Effector memory CD8-positive, alpha-beta T cell (primary cell): ENCODE measurements at regions not wholly inside any gene's neighbourhood (a gene's known extent, or its start where the extent isn't known, plus 50 kb on each side); places are given as distances from the start of the nearest gene placed in this dataset.
"Not testable (repeated sequence)": the region's sequence is repeated elsewhere in the genome, so short reads cannot be mapped to it uniquely, and the experiment has no call there.

Experiments used
- ATAC-seq: fragments of 150-1000 bp; cut with Tn5 transposase; replicated peaks from 2 replicates; pipeline ENCODE4 v1.10.0; 2021; ENCODE audit warnings: mild to moderate bottlenecking, moderate library complexity
- DNase-seq, 3 experiments: peaks; one replicate each; pipeline ENCODE4 v3.0.0; 2021
- H3K27ac Mint-ChIP-seq, 2 donors: one replicate each; pipeline ENCODE4 v1.8.0; 2022; ENCODE audit warnings: mild to moderate bottlenecking in 2 of 2, mixed read lengths in 2 of 2, moderate library complexity in 2 of 2
- H3K27me3 Mint-ChIP-seq, 2 donors: one replicate each; pipeline ENCODE4 v1.8.0; 2022; ENCODE audit warnings: mixed read lengths in 2 of 2
- H3K36me3 Mint-ChIP-seq: one replicate; pipeline ENCODE4 v1.8.0; 2022; ENCODE audit warnings: mild to moderate bottlenecking, moderate library complexity, mixed read lengths; ENCODE audit not compliant: insufficient read depth
- H3K4me1 Mint-ChIP-seq, 2 donors: one replicate each; pipeline ENCODE4 v1.8.0; 2022; ENCODE audit warnings: low read depth in 2 of 2, mixed read lengths in 2 of 2
- H3K4me3 Mint-ChIP-seq, 2 donors: one replicate each; pipeline ENCODE4 v1.8.0; 2022; ENCODE audit warnings: mild to moderate bottlenecking in 2 of 2, mixed read lengths in 2 of 2, moderate library complexity in 2 of 2
- H3K9me3 Mint-ChIP-seq, 2 donors: one replicate each; pipeline ENCODE4 v1.8.0; 2022; ENCODE audit warnings: mixed read lengths in 2 of 2

DNA sequence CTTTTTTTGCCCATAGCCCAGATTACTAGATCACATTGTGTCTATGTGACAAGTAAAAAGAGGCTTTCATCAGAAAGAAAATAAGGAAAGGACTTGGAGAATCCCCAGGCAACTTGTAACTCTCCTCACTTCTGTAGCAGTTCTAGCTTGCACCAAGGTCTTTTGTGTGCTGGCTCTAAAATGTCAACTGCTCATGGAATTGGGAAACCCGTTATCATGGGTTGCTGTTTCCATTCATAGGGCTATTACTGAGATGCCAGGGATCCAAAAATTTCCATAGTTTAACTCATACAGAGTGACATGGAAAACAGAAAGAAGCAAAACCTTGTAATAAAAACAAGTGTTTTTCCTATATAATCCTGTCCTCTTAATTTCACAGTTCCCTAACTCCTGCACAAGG, 123.9 kb upstream of the FBXL7 start:
- H3K36me3 Mint-ChIP-seq: peaks cover 2% of the 10 kb centered on the region
- no peak overlapping the region for H3K4me3 Mint-ChIP-seq
- no peaks in the 10 kb centered on the region for H3K27me3 Mint-ChIP-seq
- H3K9me3 Mint-ChIP-seq: peaks cover 3 to 6% of the 10 kb centered on the region in 2 donors
- H3K27ac Mint-ChIP-seq: no peak overlapping the region
- ATAC-seq (no peak), DNase-seq (no peak)
- no peaks in the 10 kb centered on the region for H3K4me1 Mint-ChIP-seq

DNA sequence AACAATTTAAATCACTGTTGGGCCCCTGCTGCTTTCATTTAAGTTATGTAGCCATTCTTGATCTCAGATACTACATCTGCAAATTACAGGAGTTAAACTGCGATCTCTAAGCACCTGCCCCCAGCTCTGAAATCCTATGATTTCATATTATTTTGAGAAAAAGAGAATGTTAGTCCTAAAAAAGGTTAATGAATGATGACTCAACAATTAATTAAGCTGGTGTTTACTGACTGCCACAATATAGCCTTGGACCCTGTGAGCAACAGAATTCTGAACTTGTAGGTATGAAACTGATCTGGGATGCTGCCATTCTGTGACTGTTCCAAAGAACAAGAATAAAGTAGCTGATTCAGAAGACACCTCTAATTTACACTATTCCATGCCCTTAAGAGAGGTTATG, 124.4 kb upstream of the FBXL7 start:
- no peak overlapping the region for H3K27ac Mint-ChIP-seq
- H3K4me1 Mint-ChIP-seq: no peaks in the 10 kb centered on the region
- ATAC-seq: no peak
- H3K4me3 Mint-ChIP-seq: no peak overlapping the region
- no peaks in the 10 kb centered on the region for H3K27me3 Mint-ChIP-seq
- H3K36me3 Mint-ChIP-seq: peaks cover 2% of the 10 kb centered on the region
- H3K9me3 Mint-ChIP-seq: peaks cover 3 to 6% of the 10 kb centered on the region in 2 donors
- DNase-seq: no peak

DNA sequence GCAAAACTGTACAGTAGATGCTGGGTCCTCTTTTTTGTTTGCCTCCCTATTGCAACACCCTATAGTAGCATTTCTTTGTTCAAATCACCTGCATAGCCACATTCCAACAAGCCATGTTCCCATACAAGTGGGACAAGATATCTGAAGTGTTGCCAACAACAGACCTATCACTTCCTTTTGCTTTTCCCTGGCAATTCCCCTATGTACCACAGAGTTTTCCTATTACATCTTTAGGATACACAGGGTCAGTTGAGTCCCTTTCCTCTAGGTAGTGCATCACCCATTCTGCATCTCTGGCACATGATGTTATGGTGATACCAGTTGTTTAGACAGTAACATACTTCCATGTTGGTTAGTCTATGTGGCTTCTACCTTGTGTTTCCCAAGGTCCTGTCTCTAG, 125.1 kb upstream of the FBXL7 start:
- Mint-ChIP-seq H3K27ac (no peak overlapping the region), H3K4me1 (no peaks in the 10 kb centered on the region), H3K27me3 (no peaks in the 10 kb centered on the region), H3K4me3 (no peak overlapping the region), H3K9me3 (peaks cover under 1 to 1% of the 10 kb centered on the region in 2 donors), H3K36me3 (peaks cover under 1% of the 10 kb centered on the region)
- ATAC-seq: no peak
- DNase-seq: no peak

DNA sequence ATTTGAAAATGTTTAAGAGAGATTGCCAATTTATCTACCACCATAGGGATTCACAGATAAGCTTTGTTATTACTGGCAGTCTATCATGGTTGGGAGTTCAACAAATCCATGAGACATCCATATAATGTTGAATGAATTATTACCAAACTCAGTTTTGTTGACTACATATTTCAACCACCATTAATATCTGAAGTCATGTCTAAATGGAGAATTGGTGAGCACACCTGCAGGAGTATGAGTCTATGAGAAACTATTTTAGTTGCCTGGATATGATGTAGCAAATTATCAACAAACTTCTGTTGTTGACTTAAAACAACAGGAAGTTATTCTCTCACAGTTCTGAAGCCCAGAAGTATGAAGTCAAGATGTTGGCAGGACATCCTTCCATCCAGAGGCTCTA, 126.8 kb upstream of the FBXL7 start:
- H3K4me3 Mint-ChIP-seq: no peak overlapping the region
- ATAC-seq (no peak), DNase-seq (no peak)
- no peaks in the 10 kb centered on the region for H3K36me3 Mint-ChIP-seq
- no peaks in the 10 kb centered on the region for H3K4me1 Mint-ChIP-seq
- H3K27ac Mint-ChIP-seq: no peak overlapping the region
- no peaks in the 10 kb centered on the region for H3K27me3 Mint-ChIP-seq
- H3K9me3 Mint-ChIP-seq: peaks cover under 1 to 1% of the 10 kb centered on the region in 2 donors

DNA sequence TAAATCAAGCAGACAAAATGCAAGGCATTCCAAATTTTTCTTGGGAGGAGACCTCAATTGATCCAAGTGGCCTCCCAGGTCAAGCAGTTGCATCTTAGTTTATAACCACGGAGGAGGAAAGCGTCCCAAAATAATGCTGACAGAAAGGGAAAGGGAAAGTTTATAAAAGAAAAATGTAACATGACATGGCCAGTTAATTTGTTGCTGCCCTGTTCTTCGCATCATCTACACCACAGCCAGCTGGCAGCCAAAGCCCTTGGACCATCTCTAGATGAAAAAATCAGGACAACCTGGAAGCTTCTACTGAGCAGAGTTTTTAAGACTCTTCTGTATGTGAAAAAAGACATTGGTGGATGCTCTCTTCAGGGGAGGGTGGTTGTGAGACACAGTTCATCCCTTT, 128.8 kb upstream of the FBXL7 start:
- no peaks in the 10 kb centered on the region for H3K4me1 Mint-ChIP-seq
- peaks cover 7 to 8% of the 10 kb centered on the region in 2 donors for H3K9me3 Mint-ChIP-seq
- H3K4me3 Mint-ChIP-seq: no peak overlapping the region
- ATAC-seq (no peak), DNase-seq (no peak)
- no peak overlapping the region for H3K27ac Mint-ChIP-seq
- H3K36me3 Mint-ChIP-seq: no peaks in the 10 kb centered on the region
- no peaks in the 10 kb centered on the region for H3K27me3 Mint-ChIP-seq

DNA sequence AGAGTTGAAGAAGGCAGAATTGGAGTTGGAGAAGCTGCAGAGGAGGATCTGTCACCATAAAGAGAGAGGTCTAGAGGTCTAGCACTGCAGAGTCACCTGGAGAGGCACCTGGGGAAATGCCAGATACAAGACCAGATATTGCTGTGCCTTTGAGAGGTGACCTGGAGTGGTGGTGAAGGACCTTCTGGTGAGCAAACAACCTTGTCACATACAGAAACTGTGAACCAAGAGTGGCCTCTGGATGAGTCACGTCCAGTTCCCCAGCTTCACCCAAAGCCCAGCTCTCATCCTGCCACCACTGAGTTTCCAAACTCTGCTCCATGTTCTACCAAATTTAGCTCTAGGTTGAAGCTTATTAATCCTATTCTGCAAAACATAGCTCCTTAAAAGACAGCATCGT, 131.1 kb upstream of the FBXL7 start:
- no peaks in the 10 kb centered on the region for H3K27me3 Mint-ChIP-seq
- no peaks in the 10 kb centered on the region for H3K36me3 Mint-ChIP-seq
- H3K4me3 Mint-ChIP-seq: no peak overlapping the region
- DNase-seq (no peak), ATAC-seq (no peak)
- no peak overlapping the region for H3K27ac Mint-ChIP-seq
- no peaks in the 10 kb centered on the region for H3K4me1 Mint-ChIP-seq
- peaks cover 7 to 11% of the 10 kb centered on the region in 2 donors for H3K9me3 Mint-ChIP-seq

DNA sequence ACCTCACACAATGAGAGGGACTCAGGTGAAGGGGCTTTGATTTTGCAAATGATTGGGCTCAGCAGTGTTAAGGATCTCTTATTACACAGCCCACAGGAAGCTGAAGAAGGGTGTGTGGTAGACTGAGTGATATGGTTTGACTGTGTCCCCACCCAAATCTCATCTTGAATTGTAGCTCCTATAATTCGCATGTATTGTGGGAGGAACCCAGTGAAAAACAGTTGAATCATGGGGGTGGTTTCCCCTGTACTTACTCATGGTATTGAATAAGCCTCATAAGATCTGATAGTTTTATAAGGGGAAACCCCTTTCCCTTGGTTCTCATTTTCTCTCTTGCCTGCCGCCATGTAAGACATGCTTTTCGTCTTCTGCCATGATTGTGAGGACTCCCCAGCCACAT, 132.5 kb upstream of the FBXL7 start:
- Mint-ChIP-seq H3K27me3 (no peaks in the 10 kb centered on the region), H3K4me1 (no peaks in the 10 kb centered on the region), H3K4me3 (no peak overlapping the region), H3K27ac (no peak overlapping the region), H3K9me3 (peaks cover 7 to 16% of the 10 kb centered on the region in 2 donors), H3K36me3 (no peaks in the 10 kb centered on the region)
- no peak for DNase-seq
- ATAC-seq: no peak

DNA sequence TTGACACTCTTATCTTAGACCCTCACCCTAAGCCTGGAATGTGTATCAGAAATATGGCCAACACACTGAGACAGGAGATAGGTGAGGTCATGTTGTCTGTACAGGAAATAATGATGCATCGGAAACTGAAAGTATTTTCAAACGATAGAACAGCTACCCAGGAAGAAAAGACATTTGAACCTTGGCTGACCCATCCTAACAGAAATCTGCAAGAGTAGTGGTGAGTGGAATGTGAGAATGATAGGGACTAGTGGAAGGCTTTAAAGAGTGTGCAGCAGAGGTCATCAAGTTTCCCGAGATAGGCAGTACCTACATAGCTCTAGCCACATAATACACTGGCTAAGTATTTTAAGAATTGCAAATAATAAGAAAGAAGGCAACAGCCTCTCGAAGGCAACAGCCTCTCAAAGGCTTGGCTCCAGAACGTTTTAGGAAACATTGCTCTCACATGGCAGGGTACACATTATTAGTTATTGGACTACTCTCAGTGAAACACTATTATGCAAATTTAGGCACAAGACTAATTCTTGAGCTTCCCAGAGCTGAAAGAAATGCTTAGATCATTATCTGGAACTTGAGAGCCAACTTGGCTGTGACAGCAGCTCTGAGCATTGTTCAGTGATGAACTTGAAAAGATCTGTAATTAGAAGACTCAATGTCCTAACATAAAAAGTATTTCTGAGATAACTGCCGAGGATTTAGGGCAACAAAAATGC, 133.1 kb upstream of the FBXL7 start:
- DNase-seq: no peak
- no peak for ATAC-seq
- no peak overlapping the region for H3K27ac Mint-ChIP-seq
- no peaks in the 10 kb centered on the region for H3K27me3 Mint-ChIP-seq
- no peak overlapping the region for H3K4me3 Mint-ChIP-seq
- H3K4me1 Mint-ChIP-seq: no peaks in the 10 kb centered on the region
- H3K9me3 Mint-ChIP-seq: peaks cover 7 to 16% of the 10 kb centered on the region in 2 donors
- no peaks in the 10 kb centered on the region for H3K36me3 Mint-ChIP-seq

DNA sequence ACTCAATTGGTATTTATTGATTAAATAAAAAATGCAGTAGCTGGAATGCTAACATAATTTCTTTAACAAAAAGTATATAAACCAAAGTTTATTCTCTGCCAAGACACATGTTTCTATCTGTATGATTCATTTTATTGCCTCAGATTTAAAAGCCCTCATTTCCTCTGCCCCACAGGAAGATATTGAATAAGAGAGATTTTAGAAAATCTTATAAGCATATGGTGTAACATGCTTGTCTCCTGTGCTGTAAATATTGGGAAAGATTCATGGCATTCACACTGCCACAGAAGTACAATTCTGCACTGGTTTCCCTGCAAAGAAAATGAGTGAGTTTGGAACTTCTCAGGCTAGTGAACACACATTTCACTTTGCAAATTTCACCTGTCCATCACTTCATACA, 134.9 kb upstream of the FBXL7 start:
- no peak for DNase-seq
- H3K9me3 Mint-ChIP-seq: peaks cover 6 to 16% of the 10 kb centered on the region in 2 donors
- no peak for ATAC-seq
- H3K27me3 Mint-ChIP-seq: no peaks in the 10 kb centered on the region
- no peak overlapping the region for H3K27ac Mint-ChIP-seq
- no peaks in the 10 kb centered on the region for H3K36me3 Mint-ChIP-seq
- no peak overlapping the region for H3K4me3 Mint-ChIP-seq
- no peaks in the 10 kb centered on the region for H3K4me1 Mint-ChIP-seq

DNA sequence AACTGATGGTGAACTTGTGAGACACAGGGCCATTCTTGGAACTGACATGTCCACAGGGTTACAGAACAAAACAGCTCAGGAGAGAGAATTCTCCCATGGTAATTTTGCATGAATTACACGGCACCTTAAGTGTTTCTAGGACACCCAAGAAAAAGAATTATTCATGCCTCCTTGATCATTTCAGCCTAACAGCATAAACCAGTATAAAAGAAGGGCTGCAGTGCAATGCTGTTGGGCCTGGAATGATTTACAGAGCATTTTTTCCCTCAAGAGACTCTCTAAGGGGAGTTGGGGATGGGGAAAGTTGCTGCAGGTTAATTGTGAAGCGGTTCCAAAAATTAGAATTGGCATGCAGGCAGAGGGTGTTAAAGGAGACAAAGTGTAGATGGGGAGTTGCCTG, 136.4 kb upstream of the FBXL7 start:
- Mint-ChIP-seq H3K4me3 (no peak overlapping the region), H3K27me3 (no peaks in the 10 kb centered on the region), H3K4me1 (no peaks in the 10 kb centered on the region), H3K27ac (no peak overlapping the region), H3K36me3 (no peaks in the 10 kb centered on the region), H3K9me3 (peaks cover 11 to 16% of the 10 kb centered on the region in 2 donors)
- ATAC-seq: no peak
- no peak for DNase-seq

DNA sequence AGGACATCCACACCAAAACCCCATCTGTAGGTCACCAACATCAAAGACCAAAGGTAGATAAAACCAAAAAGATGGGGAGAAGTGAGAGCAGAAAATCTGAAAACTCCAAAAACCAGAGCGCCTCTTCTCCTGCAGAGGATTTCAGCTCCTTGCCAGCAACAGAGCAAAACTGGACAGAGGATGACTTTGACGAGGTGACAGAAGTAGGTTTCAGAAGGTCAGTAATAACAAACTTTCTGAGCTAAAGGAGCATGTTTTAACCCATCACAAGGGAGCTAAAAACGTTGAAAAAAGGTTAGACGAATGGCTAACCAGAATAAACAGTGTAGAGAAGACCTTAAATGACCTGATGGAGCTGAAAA, 142.9 kb upstream of the FBXL7 start:
- H3K9me3 Mint-ChIP-seq: peaks cover 8 to 13% of the 10 kb centered on the region in 2 donors
- H3K36me3 Mint-ChIP-seq, H3K4me3 Mint-ChIP-seq, H3K27me3 Mint-ChIP-seq, ATAC-seq, DNase-seq, H3K27ac Mint-ChIP-seq, H3K4me1 Mint-ChIP-seq: not testable (repeated sequence)

DNA sequence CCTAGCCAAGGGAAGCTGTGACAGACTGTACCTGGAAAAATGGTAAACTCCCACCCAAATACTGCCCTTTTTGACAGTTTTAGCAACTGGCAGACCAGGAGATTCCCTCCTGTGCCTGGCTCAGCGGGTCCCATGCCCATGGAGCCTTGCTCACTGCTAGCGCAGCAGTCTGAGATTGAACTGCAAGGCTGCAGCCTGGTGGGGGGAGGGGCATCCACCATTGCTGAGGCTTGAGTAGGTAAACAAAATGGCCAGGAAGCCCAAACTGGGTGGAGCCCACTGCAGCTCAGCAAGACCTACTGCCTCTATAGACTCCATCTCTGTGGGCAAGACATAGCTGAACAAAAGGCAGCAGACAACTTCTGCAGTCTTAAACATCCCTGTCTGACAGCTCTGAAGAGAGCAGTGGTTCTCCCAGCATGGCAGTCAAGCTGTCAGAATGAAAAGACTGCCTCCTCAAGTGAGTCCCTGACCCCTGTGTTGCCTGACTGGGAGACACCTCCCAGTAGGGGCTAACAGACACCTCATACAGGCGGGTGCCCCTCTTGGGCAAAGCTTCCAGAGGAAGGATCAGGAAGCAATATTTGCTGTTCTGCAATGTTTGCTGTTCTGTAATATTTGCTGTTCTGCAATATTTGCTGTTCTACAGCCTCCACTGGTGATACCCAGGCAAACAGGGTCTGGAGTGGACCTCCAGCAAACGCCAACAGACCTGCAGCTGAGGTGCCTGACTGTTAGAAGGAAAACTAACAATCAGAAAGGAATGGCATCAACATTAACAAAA, 143.5 kb upstream of the FBXL7 start:
- not testable (repeated sequence) for ATAC-seq, H3K36me3 Mint-ChIP-seq, DNase-seq, H3K27ac Mint-ChIP-seq, H3K27me3 Mint-ChIP-seq, H3K4me3 Mint-ChIP-seq, H3K4me1 Mint-ChIP-seq
- peaks cover 8 to 13% of the 10 kb centered on the region in 2 donors for H3K9me3 Mint-ChIP-seq

DNA sequence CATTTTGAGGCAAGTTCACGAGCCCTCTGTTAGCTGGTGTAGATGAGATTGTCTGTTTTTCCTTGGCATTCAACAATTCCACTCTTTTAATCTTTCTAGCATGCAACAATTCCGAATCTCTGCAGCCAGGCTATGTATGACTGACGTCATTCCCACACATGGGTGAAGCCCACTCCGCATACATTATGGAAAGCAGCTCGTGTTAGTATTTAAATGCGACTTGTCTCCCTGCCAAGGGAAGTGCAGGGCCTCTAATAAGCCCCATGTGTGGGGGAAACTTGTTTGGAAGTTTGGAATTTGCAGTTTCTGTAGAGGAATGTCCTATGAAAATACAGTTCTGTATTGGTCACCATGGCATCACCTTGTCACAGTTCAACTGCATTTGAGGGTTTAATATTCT, 146.0 kb upstream of the FBXL7 start:
- H3K4me1 Mint-ChIP-seq: no peaks in the 10 kb centered on the region
- H3K9me3 Mint-ChIP-seq: peaks cover 8 to 12% of the 10 kb centered on the region in 2 donors
- no peaks in the 10 kb centered on the region for H3K36me3 Mint-ChIP-seq
- H3K27me3 Mint-ChIP-seq: no peaks in the 10 kb centered on the region
- H3K27ac Mint-ChIP-seq: no peak overlapping the region
- ATAC-seq (no peak), DNase-seq (no peak)
- H3K4me3 Mint-ChIP-seq: no peak overlapping the region

DNA sequence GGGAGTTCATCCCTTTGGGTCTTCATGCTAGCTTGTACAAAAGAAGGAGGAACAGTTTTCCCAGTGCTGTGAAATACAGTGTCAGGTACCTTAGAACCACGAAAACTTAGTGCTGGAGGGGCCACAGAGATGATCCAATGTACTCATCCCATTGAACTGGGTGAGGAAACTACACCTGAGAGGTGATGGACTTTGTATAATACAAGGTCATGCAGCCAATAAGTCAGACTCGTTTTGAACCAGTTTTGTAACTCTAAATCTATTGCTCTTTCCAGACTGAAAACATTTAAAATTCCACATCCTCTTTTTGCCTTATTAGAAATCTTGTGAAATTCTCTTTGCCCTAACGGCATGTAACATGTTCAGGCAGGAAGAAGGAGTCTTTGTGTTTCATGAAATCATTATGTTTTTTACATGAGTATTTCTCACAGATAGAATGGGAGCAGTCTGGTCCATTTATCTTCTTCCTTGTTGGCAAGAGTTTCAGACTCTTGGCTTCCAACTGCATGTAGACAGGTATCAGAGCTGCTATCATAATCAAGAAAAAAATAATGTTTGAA, 146.8 kb upstream of the FBXL7 start:
- no peak overlapping the region for H3K4me3 Mint-ChIP-seq
- no peak overlapping the region for H3K27ac Mint-ChIP-seq
- no peaks in the 10 kb centered on the region for H3K4me1 Mint-ChIP-seq
- ATAC-seq (no peak), DNase-seq (no peak)
- no peaks in the 10 kb centered on the region for H3K27me3 Mint-ChIP-seq
- no peaks in the 10 kb centered on the region for H3K36me3 Mint-ChIP-seq
- H3K9me3 Mint-ChIP-seq: peaks cover 8 to 12% of the 10 kb centered on the region in 2 donors
